ENCODE measurements at regions not wholly inside any gene's neighbourhood (a gene's known extent, or its start where the extent isn't known, plus 50 kb on each side); places are given as distances from the start of the nearest gene placed in this dataset.

GRCh38 chr9:102862478-102862877 is 132.7 kb upstream of the CYLC2 start:
- TF ChIP-seq EZH2 (IDR thresholded peaks at IDR 0.05; ENCODE audit: low read depth): no peak
- TF ChIP-seq CTCF (conservative IDR thresholded peaks at IDR 0.05): no peak
